ENCODE measurements at regions not wholly inside any gene's neighbourhood (a gene's known extent, or its start where the extent isn't known, plus 50 kb on each side); places are given as distances from the start of the nearest gene placed in this dataset.

DNA sequence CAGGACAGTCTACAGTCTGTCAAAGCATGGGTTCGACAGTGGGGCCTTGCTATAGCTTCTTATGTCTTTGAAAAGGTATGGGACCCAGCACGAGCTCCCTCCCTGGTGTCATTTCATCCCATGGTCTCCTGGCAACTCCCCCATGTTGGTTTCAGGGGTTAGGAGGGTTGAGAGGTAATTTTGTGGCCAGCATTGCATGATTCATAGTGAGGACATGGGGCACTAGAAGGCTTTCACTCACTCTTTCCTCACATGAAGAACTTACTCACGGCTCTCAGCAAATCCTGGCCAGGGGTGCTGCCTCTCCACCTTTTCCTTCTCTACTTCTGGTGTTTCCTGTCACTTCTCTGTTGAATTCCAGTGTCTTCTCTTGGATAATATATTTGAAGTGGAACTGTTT is 134.7 kb upstream of the TNPO1 start:
- TF ChIP-seq, protein P1, sequence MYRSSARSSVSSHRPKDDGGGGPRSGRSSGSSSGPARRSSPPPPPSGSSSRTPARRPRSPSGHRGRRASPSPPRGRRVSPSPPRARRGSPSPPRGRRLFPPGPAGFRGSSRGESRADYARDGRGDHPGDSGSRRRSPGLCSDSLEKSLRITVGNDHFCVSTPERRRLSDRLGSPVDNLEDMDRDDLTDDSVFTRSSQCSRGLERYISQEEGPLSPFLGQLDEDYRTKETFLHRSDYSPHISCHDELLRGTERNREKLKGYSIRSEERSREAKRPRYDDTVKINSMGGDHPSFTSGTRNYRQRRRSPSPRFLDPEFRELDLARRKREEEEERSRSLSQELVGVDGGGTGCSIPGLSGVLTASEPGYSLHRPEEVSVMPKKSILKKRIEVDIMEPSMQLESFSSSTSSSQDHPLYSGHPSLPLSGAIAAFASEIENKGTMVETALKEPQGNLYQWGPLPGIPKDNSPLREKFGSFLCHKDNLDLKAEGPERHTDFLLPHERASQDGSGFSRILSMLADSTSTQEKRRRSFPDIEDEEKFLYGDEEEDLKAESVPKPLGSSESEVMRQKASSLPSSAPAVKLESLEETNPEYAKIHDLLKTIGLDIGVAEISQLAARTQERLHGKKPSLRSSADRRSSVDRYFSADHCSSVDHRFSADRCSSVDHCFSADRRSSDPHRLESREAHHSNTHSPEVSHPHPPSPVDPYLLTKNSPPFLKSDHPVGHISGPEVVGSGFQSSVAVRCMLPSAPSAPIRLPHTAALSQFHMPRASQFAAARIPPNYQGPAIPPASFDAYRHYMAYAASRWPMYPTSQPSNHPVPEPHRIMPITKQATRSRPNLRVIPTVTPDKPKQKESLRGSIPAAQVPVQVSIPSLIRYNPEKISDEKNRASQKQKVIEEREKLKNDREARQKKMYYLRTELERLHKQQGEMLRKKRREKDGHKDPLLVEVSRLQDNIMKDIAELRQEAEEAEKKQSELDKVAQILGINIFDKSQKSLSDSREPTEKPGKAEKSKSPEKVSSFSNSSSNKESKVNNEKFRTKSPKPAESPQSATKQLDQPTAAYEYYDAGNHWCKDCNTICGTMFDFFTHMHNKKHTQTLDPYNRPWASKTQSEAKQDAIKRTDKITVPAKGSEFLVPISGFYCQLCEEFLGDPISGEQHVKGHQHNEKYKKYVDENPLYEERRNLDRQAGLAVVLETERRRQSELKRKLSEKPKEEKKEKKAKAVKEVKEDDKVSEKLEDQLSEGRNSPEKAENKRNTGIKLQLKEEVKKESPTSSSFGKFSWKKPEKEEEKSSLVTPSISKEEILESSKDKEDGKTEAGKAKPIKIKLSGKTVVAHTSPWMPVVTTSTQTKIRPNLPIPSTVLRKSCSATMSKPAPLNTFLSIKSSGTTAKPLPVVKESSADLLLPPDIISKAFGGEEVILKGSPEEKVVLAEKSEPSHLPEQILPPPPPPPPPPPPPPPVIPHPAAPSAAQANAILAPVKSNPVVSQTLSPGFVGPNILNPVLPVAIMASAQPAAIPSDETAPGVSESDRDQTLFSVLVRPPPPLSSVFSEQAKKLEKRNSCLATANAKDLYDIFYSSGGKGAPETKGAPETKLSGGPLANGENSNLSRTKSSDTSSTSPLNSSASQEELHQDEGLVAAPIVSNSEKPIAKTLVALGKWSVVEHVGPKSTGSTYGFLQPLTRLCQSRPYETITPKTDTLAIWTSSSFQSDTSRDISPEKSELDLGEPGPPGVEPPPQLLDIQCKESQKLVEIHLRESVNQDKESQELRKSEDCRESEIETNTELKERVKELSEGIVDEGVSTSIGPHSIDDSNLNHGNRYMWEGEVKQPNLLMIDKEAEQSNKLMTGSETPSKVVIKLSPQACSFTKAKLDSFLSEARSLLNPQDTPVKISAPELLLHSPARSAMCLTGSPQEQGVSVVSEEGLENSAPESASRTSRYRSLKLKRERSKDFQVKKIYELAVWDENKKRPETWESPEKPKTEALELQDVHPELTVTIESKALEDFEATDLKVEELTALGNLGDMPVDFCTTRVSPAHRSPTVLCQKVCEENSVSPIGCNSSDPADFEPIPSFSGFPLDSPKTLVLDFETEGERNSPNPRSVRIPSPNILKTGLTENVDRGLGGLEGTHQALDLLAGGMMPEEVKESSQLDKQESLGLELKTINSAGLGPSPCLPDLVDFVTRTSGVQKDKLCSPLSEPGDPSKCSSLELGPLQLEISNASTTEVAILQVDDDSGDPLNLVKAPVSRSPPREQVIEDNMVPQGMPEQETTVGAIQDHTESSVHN (IDR thresholded peaks at IDR 0.05; ENCODE audit: borderline replicate concordance in 1 of 2, low read depth in 1 of 2): no peak
- TF ChIP-seq PCBP1 (IDR thresholded peaks at IDR 0.05; ENCODE audit: low read depth, low read length, poor library complexity, severe bottlenecking): no peak
- no peak for TF ChIP-seq JUN (IDR thresholded peaks at IDR 0.05; ENCODE audit: borderline replicate concordance, low read depth, low read length)
- TF ChIP-seq JUN (CRISPR knock-in tag; IDR thresholded peaks at IDR 0.05; ENCODE audit: borderline replicate concordance): no peak
- TF ChIP-seq FIP1L1 (IDR thresholded peaks at IDR 0.05; ENCODE audit: low read depth, low read length, poor library complexity, severe bottlenecking): no peak
